ENCODE measurements at regions not wholly inside any gene's neighbourhood (a gene's known extent, or its start where the extent isn't known, plus 50 kb on each side); places are given as distances from the start of the nearest gene placed in this dataset.
"Not testable (repeated sequence)": the region's sequence is repeated elsewhere in the genome, so short reads cannot be mapped to it uniquely, and the experiment has no call there.

- no peak for DNase-seq (ENCODE audit: low read depth)
- H3K4me3 ChIP-seq (replicated peaks; ENCODE audit: low read depth, low read length): no peak overlapping the region
- TF ChIP-seq, protein P1, sequence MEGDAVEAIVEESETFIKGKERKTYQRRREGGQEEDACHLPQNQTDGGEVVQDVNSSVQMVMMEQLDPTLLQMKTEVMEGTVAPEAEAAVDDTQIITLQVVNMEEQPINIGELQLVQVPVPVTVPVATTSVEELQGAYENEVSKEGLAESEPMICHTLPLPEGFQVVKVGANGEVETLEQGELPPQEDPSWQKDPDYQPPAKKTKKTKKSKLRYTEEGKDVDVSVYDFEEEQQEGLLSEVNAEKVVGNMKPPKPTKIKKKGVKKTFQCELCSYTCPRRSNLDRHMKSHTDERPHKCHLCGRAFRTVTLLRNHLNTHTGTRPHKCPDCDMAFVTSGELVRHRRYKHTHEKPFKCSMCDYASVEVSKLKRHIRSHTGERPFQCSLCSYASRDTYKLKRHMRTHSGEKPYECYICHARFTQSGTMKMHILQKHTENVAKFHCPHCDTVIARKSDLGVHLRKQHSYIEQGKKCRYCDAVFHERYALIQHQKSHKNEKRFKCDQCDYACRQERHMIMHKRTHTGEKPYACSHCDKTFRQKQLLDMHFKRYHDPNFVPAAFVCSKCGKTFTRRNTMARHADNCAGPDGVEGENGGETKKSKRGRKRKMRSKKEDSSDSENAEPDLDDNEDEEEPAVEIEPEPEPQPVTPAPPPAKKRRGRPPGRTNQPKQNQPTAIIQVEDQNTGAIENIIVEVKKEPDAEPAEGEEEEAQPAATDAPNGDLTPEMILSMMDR (IDR thresholded peaks at IDR 0.05; ENCODE audit: low read length, missing control alignments): no peak
These were observed 82.9 kb upstream of the GPRC5B start for GRCh38 chr16:19967561-19967960.

DNA sequence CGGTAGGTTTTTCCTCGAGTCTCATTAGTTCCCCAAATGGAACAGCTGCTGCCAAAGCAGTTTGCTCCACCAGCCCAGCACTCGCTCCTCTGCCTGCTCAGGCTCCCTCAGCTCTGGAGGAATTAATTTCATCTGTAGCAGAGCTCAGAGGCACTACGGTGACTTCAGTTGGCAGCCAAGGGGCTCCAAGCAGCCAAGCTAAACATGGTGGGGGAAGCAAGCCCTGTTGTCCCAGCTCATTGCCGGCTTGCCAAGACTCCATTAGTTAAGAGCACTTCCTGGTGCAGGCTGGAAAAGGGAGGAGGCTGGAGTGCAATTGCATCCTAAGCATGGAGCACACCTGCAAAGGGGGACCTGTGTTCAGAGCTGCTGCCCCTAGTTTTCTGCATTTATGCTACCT lies 78.7 kb upstream of the GPRC5B start:
- DNase-seq (ENCODE audit: low read depth): no peak
- no peak overlapping the region for H3K4me3 ChIP-seq (replicated peaks; ENCODE audit: low read depth, low read length)
- TF ChIP-seq, protein P1 (IDR thresholded peaks at IDR 0.05; ENCODE audit: low read length, missing control alignments): no peak

GRCh38 chr16:19960183-19960582 lies 75.5 kb upstream of the GPRC5B start:
- DNase-seq (ENCODE audit: low read depth): no peak
- TF ChIP-seq, protein P1 (IDR thresholded peaks at IDR 0.05; ENCODE audit: low read length, missing control alignments): no peak
- no peak overlapping the region for H3K4me3 ChIP-seq (replicated peaks; ENCODE audit: low read depth, low read length)

GRCh38 chr16:19959736-19960135 lies 75.1 kb upstream of the GPRC5B start:
- no peak overlapping the region for H3K4me3 ChIP-seq (replicated peaks; ENCODE audit: low read depth, low read length)
- no peak for DNase-seq (ENCODE audit: low read depth)
- TF ChIP-seq, protein P1 (IDR thresholded peaks at IDR 0.05; ENCODE audit: low read length, missing control alignments): no peak

DNA sequence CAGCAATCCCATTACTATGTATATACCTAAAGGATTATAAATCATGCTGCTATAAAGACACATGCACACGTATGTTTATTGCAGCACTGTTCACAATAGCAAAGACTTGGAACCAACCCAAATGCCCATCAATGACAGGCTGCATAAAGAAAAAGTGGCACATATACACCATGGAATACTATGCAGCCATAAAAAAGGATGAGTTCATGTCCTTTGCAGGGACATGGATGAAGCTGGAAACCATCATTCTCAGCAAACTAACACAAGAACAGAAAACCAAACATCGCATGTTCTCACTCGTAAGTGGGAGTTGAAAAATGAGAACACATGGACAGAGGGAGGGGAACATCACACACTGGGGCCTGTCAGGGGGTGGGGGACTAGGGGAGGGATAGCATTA lies 71.2 kb upstream of the GPRC5B start:
- not testable (repeated sequence) for H3K4me3 ChIP-seq (replicated peaks; ENCODE audit: low read depth, low read length); DNase-seq (ENCODE audit: low read depth)

DNA sequence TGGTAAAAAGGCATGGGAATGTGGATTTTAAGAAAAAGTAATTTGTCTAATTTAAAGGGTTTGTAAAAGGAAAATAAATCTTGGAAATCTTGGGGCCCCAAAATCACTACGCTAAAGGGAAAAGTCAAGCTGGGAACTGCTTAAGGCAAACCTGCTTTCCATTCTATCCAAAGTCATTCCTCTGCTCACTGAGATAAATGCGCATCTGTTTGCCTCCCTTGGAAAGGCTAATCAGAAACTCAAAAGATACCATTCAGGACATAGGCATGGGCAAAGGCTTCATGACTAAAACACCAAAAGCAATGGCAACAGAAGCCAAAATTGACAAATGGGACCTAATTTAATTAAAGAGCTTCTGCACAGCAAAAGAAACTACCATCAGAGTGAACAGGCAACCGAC lies 70.4 kb upstream of the GPRC5B start:
- H3K4me3 ChIP-seq (replicated peaks; ENCODE audit: low read depth, low read length); DNase-seq (ENCODE audit: low read depth): not testable (repeated sequence)

- no peak for DNase-seq (ENCODE audit: low read depth)
- H3K4me3 ChIP-seq (replicated peaks; ENCODE audit: low read depth, low read length): no peak overlapping the region
- TF ChIP-seq, protein P1 (IDR thresholded peaks at IDR 0.05; ENCODE audit: low read length, missing control alignments): no peak
These were observed 63.8 kb upstream of the GPRC5B start for GRCh38 chr16:19948186-19949104.

- no peak overlapping the region for H3K4me3 ChIP-seq (replicated peaks; ENCODE audit: low read depth, low read length)
- TF ChIP-seq, protein P1 (IDR thresholded peaks at IDR 0.05; ENCODE audit: low read length, missing control alignments): no peak
- DNase-seq (ENCODE audit: low read depth): no peak
These were observed 61.3 kb upstream of the GPRC5B start for GRCh38 chr16:19945934-19946333.

All from fibroblast of pulmonary artery (primary cell).